B cell (primary cell): ENCODE measurements at regions not wholly inside any gene's neighbourhood (a gene's known extent, or its start where the extent isn't known, plus 50 kb on each side); places are given as distances from the start of the nearest gene placed in this dataset.

ENCODE experiments used
- ATAC-seq: fragments of 200-7000 bp; cut with Tn5 transposase; one replicate; pipeline ENCODE4 v1.10.0; 2021; ENCODE audit warnings: low read depth, mild to moderate bottlenecking, moderate number of reproducible peaks, moderate library complexity
- CTCF ChIA-PET: fragments of 350-600 bp; sonication (Branson Sonifier 250); formaldehyde crosslinking; loops from one replicate; lab custom pipeline; 2021; ENCODE audit warnings: antibody characterized with exemption, inconsistent platforms; lab: Charles Lee
- POLR2A ChIA-PET: fragments of 350-600 bp; sonication (Branson Sonifier 250); formaldehyde crosslinking; loops from one replicate; lab custom pipeline; 2021; ENCODE audit warnings: antibody characterized with exemption; lab: Charles Lee
- DNase-seq: peaks from one replicate; pipeline ENCODE4 v3.0.0; 2013
- H2AFZ ChIP-seq: 2 replicates; pipeline ENCODE4 v1.6.1; 2012; ENCODE audit warnings: mild to moderate bottlenecking, low read depth, low read length; ENCODE audit not compliant: insufficient read depth, poor library complexity, severe bottlenecking
- H3K27ac ChIP-seq, 2 donors: 1 replicate in 1 of 2; 2 replicates in 1 of 2; pipeline ENCODE4 v1.5.1; 2012 to 2013; ENCODE audit warnings: low read length in 2 of 2, mild to moderate bottlenecking in 2 of 2, moderate library complexity in 1 of 2
- H3K27me3 ChIP-seq, 4 experiments: fragments of 200-600 bp in 1 of 4; sonication (generic) in 1 of 4; replicated peaks in 1 of 4; 1 replicate in 2 of 4; 2 replicates in 2 of 4; pipeline versions ENCODE4 v1.6.1 to v1.7.0; 2013 to 2016; ENCODE audit warnings: low read length in 3 of 4, mild to moderate bottlenecking in 2 of 4, mixed read lengths in 1 of 4, moderate library complexity in 1 of 4; ENCODE audit not compliant: insufficient read depth in 4 of 4, control insufficient read depth in 3 of 4; ENCODE audit errors: control extremely low read depth in 1 of 4
- H3K36me3 ChIP-seq, 2 experiments: replicated peaks in 1 of 2; 1 replicate in 1 of 2; 2 replicates in 1 of 2; pipeline versions ENCODE4 v1.6.1 to v1.7.1; 2013; ENCODE audit warnings: low read length in 1 of 2; ENCODE audit not compliant: insufficient read depth in 2 of 2, control insufficient read depth in 1 of 2; ENCODE audit errors: control extremely low read depth in 1 of 2, extremely low read depth in 1 of 2
- H3K4me1 ChIP-seq, 2 donors: fragments of 200-600 bp in 1 of 2; sonication (generic) in 1 of 2; 1 replicate in 1 of 2; 2 replicates in 1 of 2; pipeline versions ENCODE4 v1.5.1 to v1.6.1; 2013 to 2017; ENCODE audit warnings: low read length in 2 of 2; ENCODE audit not compliant: control insufficient read depth in 2 of 2, insufficient read depth in 2 of 2
- H3K4me2 ChIP-seq: replicated peaks from 2 replicates; pipeline ENCODE3; 2012; ENCODE audit warnings: mild to moderate bottlenecking, low read depth, low read length; ENCODE audit not compliant: poor library complexity, severe bottlenecking
- H3K4me3 ChIP-seq, 5 experiments: fragments of 200-600 bp in 1 of 5; sonication (generic) in 1 of 5; 1 replicate in 3 of 5; 2 replicates in 2 of 5; pipeline versions ENCODE4 v1.5.1 to v1.7.0; 2011 to 2016; ENCODE audit warnings: low read length in 4 of 5, mild to moderate bottlenecking in 4 of 5, low read depth in 2 of 5, control low read depth in 1 of 5, moderate library complexity in 1 of 5; ENCODE audit not compliant: insufficient read depth in 1 of 5; ENCODE audit errors: control extremely low read depth in 1 of 5, extremely low read depth in 1 of 5
- H3K79me2 ChIP-seq: fragments of 200-600 bp; sonication (generic); one replicate; pipeline ENCODE4 v1.6.0; 2016; ENCODE audit warnings: low read length; ENCODE audit not compliant: control insufficient read depth, insufficient read depth
- H3K9ac ChIP-seq: fragments of 200-600 bp; sonication (generic); 2 replicates; pipeline ENCODE4 v1.6.1; 2017; ENCODE audit warnings: mild to moderate bottlenecking, low read length, moderate library complexity
- H3K9me3 ChIP-seq, 3 donors: one replicate each; pipeline versions ENCODE4 v1.6.1 to v1.7.1; 2013; ENCODE audit warnings: low read length in 2 of 3; ENCODE audit not compliant: control insufficient read depth in 2 of 3, insufficient read depth in 1 of 3; ENCODE audit errors: control extremely low read depth in 1 of 3
- H4K20me1 ChIP-seq: 2 replicates; pipeline ENCODE4 v1.6.0; 2012; ENCODE audit warnings: mild to moderate bottlenecking, low read length; ENCODE audit not compliant: insufficient read depth, control insufficient read depth, poor library complexity, severe bottlenecking
- H3K27ac Mint-ChIP-seq: one replicate; pipeline ENCODE4 v1.8.0; 2021; ENCODE audit warnings: mixed read lengths
- H3K27me3 Mint-ChIP-seq: one replicate; pipeline ENCODE4 v1.8.0; 2021; ENCODE audit warnings: mixed read lengths
- H3K4me1 Mint-ChIP-seq: one replicate; pipeline ENCODE4 v1.8.0; 2021; ENCODE audit warnings: mixed read lengths
- H3K4me3 Mint-ChIP-seq: one replicate; pipeline ENCODE4 v1.8.0; 2021; ENCODE audit warnings: mixed read lengths
- H3K9me3 Mint-ChIP-seq: one replicate; pipeline ENCODE4 v1.8.0; 2022; ENCODE audit warnings: mixed read lengths; ENCODE audit not compliant: insufficient read depth
- EZH2 ChIP-seq: IDR thresholded peaks from 2 replicates; pipeline ENCODE4 v1.6.1; 2012; ENCODE audit warnings: borderline replicate concordance, low read depth, mild to moderate bottlenecking, moderate library complexity, low read length; ENCODE audit not compliant: insufficient read depth, poor library complexity, severe bottlenecking
- WGBS: methylation state at CpG from one replicate; pipeline ENCODE4 v1.1.5; 2013; ENCODE audit warnings: missing lambda C conversion rate; ENCODE audit not compliant: insufficient coverage; 5-methylcytosine and 5-hydroxymethylcytosine counted together
- intact Hi-C: fragments of 100-400 bp; cut with micrococcal nuclease; formaldehyde crosslinking; loops from one replicate; pipeline ENCODE4 v1.10.0; 2022
- TF ChIP-seq, protein P1 (sequence below): fragments of 200-600 bp; IDR thresholded peaks from one replicate; pipeline ENCODE4 v1.8.0; 2022; ENCODE audit warnings: antibody characterized with exemption, mild to moderate bottlenecking

DNA sequence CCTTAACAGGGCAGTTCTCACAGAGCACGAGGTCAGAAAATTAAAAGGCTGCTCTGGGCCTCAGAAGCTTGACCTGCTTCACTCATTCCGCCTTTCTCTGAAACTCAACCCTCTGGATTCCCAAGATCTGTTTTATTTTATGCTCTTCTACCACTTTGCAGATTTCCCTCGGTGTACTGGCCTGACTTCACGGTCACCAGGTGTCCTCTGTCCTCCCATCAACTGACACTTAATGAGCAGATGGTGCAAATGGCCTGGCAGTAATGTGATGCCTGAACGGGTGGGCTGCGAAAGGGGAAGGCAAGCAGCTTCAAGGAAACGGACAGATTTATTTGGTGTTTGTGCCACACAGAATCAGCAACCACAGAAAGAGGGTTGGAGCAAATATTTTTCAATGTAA lies 169.7 kb upstream of the TFAP2D start:
- ChIA-PET POLR2A (no interaction called here), CTCF (no interaction called here)
- H3K9ac ChIP-seq, result no peak overlapping the region
- H3K27me3 ChIP-seq, result no peaks in the 10 kb centered on the region
- intact Hi-C loops, result no loop called here
- H3K9me3 Mint-ChIP-seq, result peaks cover 2% of the 10 kb centered on the region
- H3K27ac Mint-ChIP-seq, result no peak overlapping the region
- no peak overlapping the region for H3K27ac ChIP-seq
- H3K4me2 ChIP-seq, result no peak overlapping the region
- no peaks in the 10 kb centered on the region for H3K79me2 ChIP-seq
- no peaks in the 10 kb centered on the region for H3K27me3 Mint-ChIP-seq
- peaks cover 0 to 2% (median 0%) of the 10 kb centered on the region in 3 donors for H3K9me3 ChIP-seq
- no peaks in the 10 kb centered on the region for H3K4me1 ChIP-seq
- H3K4me1 Mint-ChIP-seq, result no peaks in the 10 kb centered on the region
- H3K4me3 Mint-ChIP-seq, result no peak overlapping the region
- 42% methylated on average over 3 of the region's 7 CpGs for WGBS
- H2AFZ ChIP-seq, result no peak overlapping the region
- no peaks in the 10 kb centered on the region for H4K20me1 ChIP-seq
- DNase-seq, result no peak
- H3K36me3 ChIP-seq, result no peaks in the 10 kb centered on the region
- TF ChIP-seq, protein P1, sequence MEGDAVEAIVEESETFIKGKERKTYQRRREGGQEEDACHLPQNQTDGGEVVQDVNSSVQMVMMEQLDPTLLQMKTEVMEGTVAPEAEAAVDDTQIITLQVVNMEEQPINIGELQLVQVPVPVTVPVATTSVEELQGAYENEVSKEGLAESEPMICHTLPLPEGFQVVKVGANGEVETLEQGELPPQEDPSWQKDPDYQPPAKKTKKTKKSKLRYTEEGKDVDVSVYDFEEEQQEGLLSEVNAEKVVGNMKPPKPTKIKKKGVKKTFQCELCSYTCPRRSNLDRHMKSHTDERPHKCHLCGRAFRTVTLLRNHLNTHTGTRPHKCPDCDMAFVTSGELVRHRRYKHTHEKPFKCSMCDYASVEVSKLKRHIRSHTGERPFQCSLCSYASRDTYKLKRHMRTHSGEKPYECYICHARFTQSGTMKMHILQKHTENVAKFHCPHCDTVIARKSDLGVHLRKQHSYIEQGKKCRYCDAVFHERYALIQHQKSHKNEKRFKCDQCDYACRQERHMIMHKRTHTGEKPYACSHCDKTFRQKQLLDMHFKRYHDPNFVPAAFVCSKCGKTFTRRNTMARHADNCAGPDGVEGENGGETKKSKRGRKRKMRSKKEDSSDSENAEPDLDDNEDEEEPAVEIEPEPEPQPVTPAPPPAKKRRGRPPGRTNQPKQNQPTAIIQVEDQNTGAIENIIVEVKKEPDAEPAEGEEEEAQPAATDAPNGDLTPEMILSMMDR, result no peak
- no peak for TF ChIP-seq EZH2
- ATAC-seq, result no peak
- H3K4me3 ChIP-seq, result no peak overlapping the region

- ChIA-PET CTCF (no interaction called here), POLR2A (no interaction called here)
- Histone ChIP-seq H3K79me2 (no peaks in the 10 kb centered on the region), H3K4me1 (no peaks in the 10 kb centered on the region), H4K20me1 (no peaks in the 10 kb centered on the region), H3K27ac (no peak overlapping the region), H3K9ac (no peak overlapping the region), H2AFZ (no peak overlapping the region), H3K4me3 (no peak overlapping the region), H3K36me3 (no peaks in the 10 kb centered on the region), H3K4me2 (no peak overlapping the region), H3K27me3 (no peaks in the 10 kb centered on the region), H3K9me3 (peaks cover 0 to 2% (median 0%) of the 10 kb centered on the region in 3 donors)
- Mint-ChIP-seq H3K9me3 (peaks cover 3% of the 10 kb centered on the region), H3K4me3 (no peak overlapping the region), H3K27me3 (no peaks in the 10 kb centered on the region), H3K4me1 (no peaks in the 10 kb centered on the region), H3K27ac (no peak overlapping the region)
- no peak for TF ChIP-seq EZH2
- TF ChIP-seq, protein P1, result no peak
- intact Hi-C loops, result no loop called here
- DNase-seq, result no peak
- 60% methylated on average over 2 of the region's 2 CpGs for WGBS
- ATAC-seq, result no peak
Observed at GRCh38 chr6:50549026-50549425, 164.3 kb upstream of the TFAP2D start.
